Omental fat pad (tissue), 3 donors: ENCODE measurements at regions not wholly inside any gene's neighbourhood (a gene's known extent, or its start where the extent isn't known, plus 50 kb on each side); places are given as distances from the start of the nearest gene placed in this dataset.

Source experiments
- ATAC-seq: fragments of 150-250 bp; one replicate; pipeline ENCODE4 v1.9.1; 2016; ENCODE audit warnings: mild to moderate bottlenecking, moderate library complexity; ENCODE audit not compliant: low FRiP score
- DNase-seq: peaks from one replicate; pipeline ENCODE4 v3.0.0-alpha.2; 2019; ENCODE audit warnings: low spot score
- CTCF ChIP-seq, 3 donors: fragments of 450-650 bp; IDR thresholded peaks; one replicate each; pipeline ENCODE4 v1.5.1; 2016 to 2017; ENCODE audit warnings: antibody characterized with exemption in 3 of 3, mild to moderate bottlenecking in 3 of 3, moderate library complexity in 2 of 3

- TF ChIP-seq CTCF (IDR thresholded peaks at IDR 0.05): no peak
- no peak for ATAC-seq
- no peak for DNase-seq
Measured at GRCh38 chr11:26846227-26846626, 124.4 kb upstream of the SLC5A12 start.

GRCh38 chr11:26847459-26847858, 125.6 kb upstream of the SLC5A12 start:
- no peak for DNase-seq
- no peak for ATAC-seq
- TF ChIP-seq CTCF (IDR thresholded peaks at IDR 0.05): no peak

GRCh38 chr11:26847977-26848376, 126.1 kb upstream of the SLC5A12 start:
- ATAC-seq: no peak
- TF ChIP-seq CTCF (IDR thresholded peaks at IDR 0.05): no peak
- no peak for DNase-seq

GRCh38 chr11:26849036-26849435, 127.2 kb upstream of the SLC5A12 start:
- no peak for TF ChIP-seq CTCF (IDR thresholded peaks at IDR 0.05)
- ATAC-seq: no peak
- no peak for DNase-seq

- ATAC-seq (no peak), DNase-seq (no peak)
- TF ChIP-seq CTCF (IDR thresholded peaks at IDR 0.05): no peak
Measured at GRCh38 chr11:26851291-26851690, 129.4 kb upstream of the SLC5A12 start.

GRCh38 chr11:26851696-26852095, 129.8 kb upstream of the SLC5A12 start:
- no peak for ATAC-seq
- no peak for TF ChIP-seq CTCF (IDR thresholded peaks at IDR 0.05)
- no peak for DNase-seq

GRCh38 chr11:26858098-26858497, 135.8 kb upstream of the FIBIN start:
- ATAC-seq (no peak), DNase-seq (no peak)
- no peak for TF ChIP-seq CTCF (IDR thresholded peaks at IDR 0.05)
